Activated CD8-positive, alpha-beta T cell treated with anti-CD3 and anti-CD28 coated beads for 36 hours (primary cell): ENCODE measurements at regions not wholly inside any gene's neighbourhood (a gene's known extent, or its start where the extent isn't known, plus 50 kb on each side); places are given as distances from the start of the nearest gene placed in this dataset.

Experiments
- ATAC-seq: fragments of 200-7000 bp; cut with Tn5 transposase; one replicate; pipeline ENCODE4 v1.10.0; 2021; ENCODE audit warnings: mild to moderate bottlenecking, moderate library complexity
- CTCF ChIA-PET: fragments of 350-600 bp; sonication (Branson Sonifier 250); formaldehyde crosslinking; loops from one replicate; lab custom pipeline; 2021; ENCODE audit warnings: antibody characterized with exemption; lab: Charles Lee
- POLR2A ChIA-PET: fragments of 350-600 bp; sonication (Branson Sonifier 250); formaldehyde crosslinking; loops from one replicate; lab custom pipeline; 2021; ENCODE audit warnings: antibody characterized with exemption; lab: Charles Lee
- DNase-seq: peaks from one replicate; pipeline ENCODE4 v3.0.0-alpha.2; 2020
- H3K27ac Mint-ChIP-seq: one replicate; pipeline ENCODE4 v1.8.0; 2021; ENCODE audit warnings: mild to moderate bottlenecking, mixed read lengths
- H3K27me3 Mint-ChIP-seq: one replicate; pipeline ENCODE4 v1.8.0; 2021; ENCODE audit warnings: mixed read lengths
- H3K36me3 Mint-ChIP-seq: one replicate; pipeline ENCODE4 v1.8.0; 2021; ENCODE audit warnings: low read depth, mixed read lengths
- H3K4me1 Mint-ChIP-seq: one replicate; pipeline ENCODE4 v1.8.0; 2021; ENCODE audit warnings: low read depth, mixed read lengths
- H3K4me3 Mint-ChIP-seq: one replicate; pipeline ENCODE4 v1.8.0; 2021; ENCODE audit warnings: mild to moderate bottlenecking, moderate library complexity, mixed read lengths
- H3K9me3 Mint-ChIP-seq: one replicate; pipeline ENCODE4 v1.8.0; 2021; ENCODE audit warnings: mixed read lengths
- CTCF ChIP-seq: fragments of 200-600 bp; IDR thresholded peaks from one replicate; pipeline ENCODE4 v1.8.0; 2022; ENCODE audit warnings: antibody characterized with exemption, mild to moderate bottlenecking
- intact Hi-C: fragments of 100-400 bp; cut with micrococcal nuclease; formaldehyde crosslinking; loops from one replicate; pipeline ENCODE4 v1.10.0; 2022

GRCh38 chrX:16474511-16474910 is 175.4 kb upstream of the S100G start:
- DNase-seq = no peak
- TF ChIP-seq CTCF = no peak
- H3K27me3 Mint-ChIP-seq = no peaks in the 10 kb centered on the region
- H3K4me3 Mint-ChIP-seq = no peak overlapping the region
- ChIA-PET CTCF (interaction anchor here (1.2 kb wide), 1 partner anchor 31 kb away, joined by 3 read pairs; no protein-coding TSS in a partner anchor), POLR2A (no interaction called here)
- ATAC-seq = no peak
- H3K4me1 Mint-ChIP-seq = peaks cover 16% of the 10 kb centered on the region
- intact Hi-C loops = loop anchor here (10.0 kb wide), 1 partner anchor 50 kb away; no protein-coding TSS in a partner anchor
- no peaks in the 10 kb centered on the region for H3K9me3 Mint-ChIP-seq
- no peak overlapping the region for H3K27ac Mint-ChIP-seq
- H3K36me3 Mint-ChIP-seq = no peaks in the 10 kb centered on the region

DNA sequence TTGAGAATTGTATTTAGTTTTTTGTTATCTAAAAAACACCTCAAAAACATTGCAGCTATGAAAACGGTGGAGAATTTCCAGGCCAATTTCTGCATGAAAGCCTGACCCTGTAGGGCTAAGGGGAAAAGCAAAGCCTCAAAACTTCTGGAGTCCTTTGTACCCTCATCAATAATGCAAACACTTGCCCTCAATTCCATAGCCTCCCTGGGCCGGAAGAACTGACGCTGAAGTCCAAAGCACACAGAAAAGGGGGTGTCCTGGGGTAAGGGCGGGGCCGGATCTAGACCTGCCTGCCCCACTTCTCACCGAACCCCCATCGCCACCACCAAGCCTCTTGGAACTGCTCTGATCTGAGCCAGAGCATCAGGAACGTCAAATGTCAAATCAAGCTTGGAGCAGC is 173.9 kb upstream of the S100G start:
- CTCF ChIA-PET = no interaction called here
- no peaks in the 10 kb centered on the region for H3K9me3 Mint-ChIP-seq
- intact Hi-C loops = loop anchor here (10.0 kb wide), 1 partner anchor 49 kb away; no protein-coding TSS in a partner anchor
- no peaks in the 10 kb centered on the region for H3K27me3 Mint-ChIP-seq
- no peak for ATAC-seq
- H3K36me3 Mint-ChIP-seq = no peaks in the 10 kb centered on the region
- no peak for DNase-seq
- TF ChIP-seq CTCF = no peak
- H3K4me1 Mint-ChIP-seq = peaks cover 19% of the 10 kb centered on the region
- no peak overlapping the region for H3K4me3 Mint-ChIP-seq
- no peak overlapping the region for H3K27ac Mint-ChIP-seq
- POLR2A ChIA-PET = no interaction called here

- Mint-ChIP-seq H3K36me3 (no peaks in the 10 kb centered on the region), H3K4me1 (peaks cover 18% of the 10 kb centered on the region), H3K9me3 (no peaks in the 10 kb centered on the region), H3K27ac (no peak overlapping the region), H3K4me3 (no peak overlapping the region), H3K27me3 (no peaks in the 10 kb centered on the region)
- no peak for ATAC-seq
- no peak for TF ChIP-seq CTCF
- CTCF ChIA-PET = interaction anchor here (0.8 kb wide), 1 partner anchor 40 kb away, joined by 3 read pairs; no protein-coding TSS in a partner anchor
- no peak for DNase-seq
- intact Hi-C loops = loop anchor here (10.0 kb wide), 1 partner anchor 48 kb away; no protein-coding TSS in a partner anchor
- POLR2A ChIA-PET = no interaction called here
These were observed 173.3 kb upstream of the S100G start for GRCh38 chrX:16476692-16477091.

DNA sequence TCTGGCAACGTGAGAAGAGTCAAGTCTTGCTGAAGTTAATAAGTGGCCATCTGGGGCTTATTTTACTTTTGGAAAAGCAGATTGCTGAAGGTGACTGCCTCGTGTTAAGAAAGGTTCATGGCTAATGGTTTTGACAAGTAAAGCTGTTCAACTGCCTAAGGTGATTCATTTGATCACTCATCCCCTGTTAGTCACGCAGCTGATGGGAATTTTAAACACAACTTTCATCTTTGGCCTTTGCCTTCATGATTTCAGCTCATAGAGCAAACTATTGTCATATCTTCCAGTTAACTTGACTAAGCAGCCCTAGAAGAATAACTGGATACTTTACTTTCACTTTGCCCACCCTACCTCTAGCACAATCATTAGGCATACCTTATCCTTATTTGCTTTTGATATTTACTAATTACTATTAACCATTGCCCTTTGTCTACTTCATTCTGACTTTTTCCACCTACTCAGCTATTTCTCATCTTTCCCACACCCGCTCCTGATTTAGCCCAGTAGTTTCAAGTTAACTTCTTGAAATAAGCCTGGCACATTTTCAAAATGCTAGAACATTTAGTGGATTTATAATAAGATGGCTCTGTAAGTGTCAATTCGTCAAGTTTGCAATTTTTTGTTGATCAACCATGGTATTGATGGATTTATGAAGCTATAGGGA is 170.6 kb upstream of the S100G start:
- POLR2A ChIA-PET = no interaction called here
- ATAC-seq (peak; percentile 65), DNase-seq (no peak)
- Mint-ChIP-seq H3K36me3 (no peaks in the 10 kb centered on the region), H3K9me3 (no peaks in the 10 kb centered on the region), H3K4me3 (no peak overlapping the region), H3K27ac (no peak overlapping the region), H3K27me3 (no peaks in the 10 kb centered on the region), H3K4me1 (peaks cover 17% of the 10 kb centered on the region)
- TF ChIP-seq CTCF = no peak
- CTCF ChIA-PET = no interaction called here
- intact Hi-C loops = loop anchor here (10.0 kb wide), 1 partner anchor 45 kb away; no protein-coding TSS in a partner anchor

GRCh38 chrX:16480049-16480448 is 169.9 kb upstream of the S100G start:
- no peaks in the 10 kb centered on the region for H3K9me3 Mint-ChIP-seq
- ChIA-PET CTCF (no interaction called here), POLR2A (no interaction called here)
- no peaks in the 10 kb centered on the region for H3K27me3 Mint-ChIP-seq
- no peak for TF ChIP-seq CTCF
- no peak for ATAC-seq
- H3K27ac Mint-ChIP-seq = no peak overlapping the region
- DNase-seq = no peak
- no peak overlapping the region for H3K4me3 Mint-ChIP-seq
- H3K36me3 Mint-ChIP-seq = no peaks in the 10 kb centered on the region
- peaks cover 24% of the 10 kb centered on the region for H3K4me1 Mint-ChIP-seq
- intact Hi-C loops = no loop called here
